ENCODE measurements at regions not wholly inside any gene's neighbourhood (a gene's known extent, or its start where the extent isn't known, plus 50 kb on each side); places are given as distances from the start of the nearest gene placed in this dataset.

DNA sequence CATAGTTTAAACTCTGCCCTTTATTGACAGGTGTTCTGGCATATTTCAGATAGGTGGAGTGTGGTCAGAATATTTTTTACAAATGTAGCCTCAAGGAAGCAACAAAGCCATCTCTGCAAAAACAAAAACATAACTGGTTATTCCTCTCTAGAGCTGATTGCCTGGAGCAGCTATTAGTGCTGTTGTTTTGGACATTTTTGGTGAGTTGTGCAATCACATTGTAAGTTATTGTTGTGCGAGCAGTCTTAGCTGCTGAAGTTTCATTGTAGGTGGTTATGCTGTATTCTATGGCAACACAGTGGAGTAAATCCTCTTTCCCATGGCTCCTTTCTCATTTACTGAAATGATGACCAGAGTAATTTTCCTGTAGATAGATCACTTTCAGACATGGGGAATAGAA is 1413.0 kb downstream of the PCDH7 start:
- TF ChIP-seq, protein P1, sequence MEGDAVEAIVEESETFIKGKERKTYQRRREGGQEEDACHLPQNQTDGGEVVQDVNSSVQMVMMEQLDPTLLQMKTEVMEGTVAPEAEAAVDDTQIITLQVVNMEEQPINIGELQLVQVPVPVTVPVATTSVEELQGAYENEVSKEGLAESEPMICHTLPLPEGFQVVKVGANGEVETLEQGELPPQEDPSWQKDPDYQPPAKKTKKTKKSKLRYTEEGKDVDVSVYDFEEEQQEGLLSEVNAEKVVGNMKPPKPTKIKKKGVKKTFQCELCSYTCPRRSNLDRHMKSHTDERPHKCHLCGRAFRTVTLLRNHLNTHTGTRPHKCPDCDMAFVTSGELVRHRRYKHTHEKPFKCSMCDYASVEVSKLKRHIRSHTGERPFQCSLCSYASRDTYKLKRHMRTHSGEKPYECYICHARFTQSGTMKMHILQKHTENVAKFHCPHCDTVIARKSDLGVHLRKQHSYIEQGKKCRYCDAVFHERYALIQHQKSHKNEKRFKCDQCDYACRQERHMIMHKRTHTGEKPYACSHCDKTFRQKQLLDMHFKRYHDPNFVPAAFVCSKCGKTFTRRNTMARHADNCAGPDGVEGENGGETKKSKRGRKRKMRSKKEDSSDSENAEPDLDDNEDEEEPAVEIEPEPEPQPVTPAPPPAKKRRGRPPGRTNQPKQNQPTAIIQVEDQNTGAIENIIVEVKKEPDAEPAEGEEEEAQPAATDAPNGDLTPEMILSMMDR (IDR thresholded peaks at IDR 0.05): no peak
- ATAC-seq (ENCODE audit: low FRiP score): no peak

DNA sequence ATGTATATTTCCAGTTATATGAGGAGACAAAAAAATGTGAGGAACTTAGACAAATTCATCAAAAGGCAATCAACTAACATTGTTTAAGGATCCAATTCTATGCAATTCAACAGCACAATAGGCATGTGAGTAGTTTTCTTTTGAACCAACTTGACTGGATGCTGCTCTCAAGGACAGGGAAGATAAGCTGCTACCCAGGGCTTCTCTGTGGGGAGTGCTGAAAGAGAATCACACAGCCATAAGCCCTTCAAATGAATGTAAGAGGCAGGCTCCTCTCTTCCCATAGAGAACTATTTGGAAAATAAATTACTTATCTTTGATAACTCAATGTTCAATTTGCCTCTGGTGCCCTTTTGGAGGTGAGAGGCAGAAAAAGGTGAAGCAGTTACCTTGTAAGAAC is 1413.6 kb downstream of the PCDH7 start:
- ATAC-seq (ENCODE audit: low FRiP score): no peak
- DNase-seq (ENCODE audit: low spot score): no peak
- TF ChIP-seq, protein P1 (IDR thresholded peaks at IDR 0.05): no peak

More for the DNA sequence above, 1413.0 kb downstream of the PCDH7 start:
- no peak for DNase-seq (ENCODE audit: low spot score)

DNA sequence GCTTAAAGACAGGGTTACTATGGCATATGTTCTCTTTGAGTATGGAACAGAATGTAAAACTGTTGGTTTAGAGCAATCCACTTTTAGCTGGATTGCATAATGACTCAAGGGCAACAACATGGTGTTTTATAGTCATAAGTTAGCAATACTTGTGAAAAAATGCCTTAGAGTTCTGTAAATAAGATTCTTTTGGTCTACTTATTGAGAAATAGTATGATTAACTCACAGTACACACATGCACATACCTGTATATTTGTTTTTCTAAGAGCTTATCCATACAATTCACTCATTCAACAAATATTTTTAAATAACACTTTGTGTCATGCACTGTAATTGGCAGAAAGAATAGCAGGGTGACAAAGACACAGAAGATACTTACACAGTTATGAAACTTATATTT is 1415.5 kb downstream of the PCDH7 start:
- DNase-seq (ENCODE audit: low spot score) (no peak), ATAC-seq (ENCODE audit: low FRiP score) (no peak)
- TF ChIP-seq, protein P1 (IDR thresholded peaks at IDR 0.05): no peak

DNA sequence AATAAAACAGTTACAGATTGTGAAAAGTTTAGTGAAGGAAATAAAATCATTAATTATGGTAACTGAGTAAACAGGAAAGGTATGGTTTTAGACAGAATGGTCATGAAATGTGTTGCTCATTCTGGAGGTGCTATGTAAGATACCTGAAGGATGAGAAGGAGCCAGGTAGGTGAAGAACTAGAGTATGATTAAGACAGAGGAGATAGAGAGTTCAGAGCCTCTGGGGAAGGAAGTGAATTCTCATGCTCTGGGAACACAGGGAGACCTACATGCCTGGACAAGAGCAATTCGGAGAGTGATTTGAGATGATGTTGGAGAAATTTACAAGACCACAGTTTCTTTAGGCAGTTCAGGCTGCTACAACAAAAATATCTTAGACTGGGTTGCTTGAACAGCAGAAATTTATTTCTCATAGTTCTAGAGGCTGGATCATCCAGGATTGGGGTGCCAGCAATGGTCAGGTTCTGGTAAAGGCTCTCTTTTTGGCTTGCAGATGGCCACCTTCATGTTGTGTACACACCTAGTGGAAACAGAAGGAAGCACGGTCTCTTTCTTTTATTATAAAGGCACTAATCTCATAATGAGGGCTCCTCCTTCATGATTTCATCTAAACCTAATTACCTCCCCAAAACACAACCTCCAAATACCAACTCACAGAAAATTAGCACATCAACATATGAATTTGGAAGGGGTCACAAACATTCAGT is 1416.1 kb downstream of the PCDH7 start:
- TF ChIP-seq, protein P1 (IDR thresholded peaks at IDR 0.05): no peak
- no peak for DNase-seq (ENCODE audit: low spot score)
- no peak for ATAC-seq (ENCODE audit: low FRiP score)

DNA sequence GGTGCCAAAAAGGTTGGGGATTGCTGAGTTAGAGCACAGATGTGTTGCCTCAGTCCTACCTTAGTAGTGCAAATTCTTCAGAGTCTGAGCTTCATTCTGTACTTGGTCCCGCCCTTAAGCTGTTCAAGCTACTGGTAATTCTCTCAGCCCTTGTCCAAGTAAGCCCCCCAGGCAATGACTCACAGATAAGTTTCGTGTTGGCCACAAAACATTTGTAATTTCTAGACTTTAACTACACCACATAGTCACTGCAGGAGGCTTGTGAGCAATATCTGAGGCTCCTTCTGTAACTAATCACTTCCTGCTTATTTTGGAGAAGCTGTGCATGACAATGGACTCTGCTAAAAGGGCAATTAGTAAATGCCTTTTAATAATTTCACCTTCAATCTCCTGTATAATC is 1420.5 kb downstream of the PCDH7 start:
- no peak for ATAC-seq (ENCODE audit: low FRiP score)

DNA sequence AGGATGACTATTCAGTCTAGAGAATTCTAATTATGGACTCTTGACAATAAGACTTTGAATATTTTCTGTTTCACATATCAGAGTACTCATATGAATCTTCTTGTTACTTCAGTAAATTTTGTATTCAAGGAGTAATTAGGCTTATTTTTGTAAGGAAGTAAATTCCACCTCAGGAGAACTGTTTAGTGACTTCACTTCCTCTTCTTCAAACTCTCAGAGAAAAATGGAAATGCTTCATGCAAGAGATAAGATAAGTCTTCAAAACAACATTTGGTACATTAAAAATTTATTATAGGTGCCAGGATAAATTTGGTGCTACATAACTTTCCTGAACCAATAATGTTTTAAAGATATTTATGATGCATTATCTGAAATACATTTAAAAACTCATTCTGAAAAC is 1421.9 kb downstream of the PCDH7 start:
- DNase-seq (ENCODE audit: low spot score) (no peak), ATAC-seq (ENCODE audit: low FRiP score) (no peak)
- TF ChIP-seq, protein P1 (IDR thresholded peaks at IDR 0.05): no peak

More for the DNA sequence above, 1420.5 kb downstream of the PCDH7 start:
- DNase-seq (ENCODE audit: low spot score): no peak
- TF ChIP-seq, protein P1 (IDR thresholded peaks at IDR 0.05): no peak

DNA sequence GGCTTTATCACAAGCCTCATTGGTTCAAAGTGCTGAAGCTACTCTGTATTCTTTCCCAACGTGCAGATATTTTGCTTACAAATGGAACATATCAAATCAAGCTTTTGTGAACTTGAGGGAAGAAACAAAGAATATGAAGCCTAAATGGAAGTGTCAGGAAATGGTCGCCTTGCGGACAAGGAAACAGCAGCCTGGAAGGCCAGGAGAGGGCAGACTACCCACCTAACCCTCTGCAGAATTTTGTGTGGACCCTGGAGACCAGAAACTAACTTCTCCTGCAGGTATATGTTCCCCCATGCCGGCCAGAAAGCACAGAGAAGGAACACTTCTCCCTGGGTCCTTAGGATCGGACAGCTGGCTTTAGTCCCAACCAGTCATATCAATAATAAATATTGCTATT is 1425.8 kb downstream of the PCDH7 start:
- DNase-seq (ENCODE audit: low spot score): no peak
- TF ChIP-seq, protein P1 (IDR thresholded peaks at IDR 0.05): no peak
- ATAC-seq (ENCODE audit: low FRiP score): no peak

Measured in omental fat pad (tissue), 3 donors.